Panc1 (cell line): ENCODE measurements at regions not wholly inside any gene's neighbourhood (a gene's known extent, or its start where the extent isn't known, plus 50 kb on each side); places are given as distances from the start of the nearest gene placed in this dataset.

Source experiments
- ATAC-seq: fragments of 200-7000 bp; cut with Tn5 transposase; 2 replicates; pipeline ENCODE4 v1.9.1; 2020; ENCODE audit warnings: mild to moderate bottlenecking, moderate library complexity
- BruUV-seq: library from RNA; stranded (reverse); fragments of 400-500 nt; replicated peaks from 2 replicates; lab custom pipeline; 2021; lab: Mats Ljungman, UMichigan
- CTCF ChIA-PET: fragments of 300-600 bp; sonication (Branson Sonifier 250); formaldehyde crosslinking; loops from one replicate; lab custom pipeline; 2022; ENCODE audit warnings: antibody characterized with exemption; lab: Charles Lee
- POLR2A ChIA-PET: fragments of 300-600 bp; sonication (Branson Sonifier 250); formaldehyde crosslinking; loops from one replicate; lab custom pipeline; 2022; ENCODE audit warnings: antibody characterized with exemption; lab: Charles Lee
- DNase-seq: peaks from one replicate; pipeline ENCODE4 v3.0.0-alpha.2; 2010; ENCODE audit warnings: low read depth, low spot score
- H3K27ac ChIP-seq: 2 replicates; pipeline ENCODE4 v1.5.1; 2011; ENCODE audit warnings: mild to moderate bottlenecking, low read length, inconsistent platforms
- H3K27me3 ChIP-seq: fragments of 200-500 bp; sonication (Bioruptor generic); 2 replicates; pipeline ENCODE4 v1.6.0; 2014; ENCODE audit warnings: low read length, inconsistent platforms; ENCODE audit not compliant: control insufficient read depth, insufficient read depth
- H3K36me3 ChIP-seq: fragments of 200-500 bp; sonication (Bioruptor generic); 2 replicates; pipeline ENCODE4 v1.5.1; 2014; ENCODE audit warnings: inconsistent platforms, mild to moderate bottlenecking, low read length, moderate library complexity; ENCODE audit not compliant: control insufficient read depth, insufficient read depth
- H3K4me1 ChIP-seq: 2 replicates; pipeline ENCODE4 v1.5.1; 2011; ENCODE audit warnings: inconsistent platforms, mild to moderate bottlenecking, low read length, moderate library complexity; ENCODE audit not compliant: control insufficient read depth, insufficient read depth
- H3K4me3 ChIP-seq, 2 experiments: 2 replicates each; pipeline ENCODE4 v1.5.1; 2011 to 2012; ENCODE audit warnings: low read depth in 2 of 2, low read length in 2 of 2, mild to moderate bottlenecking in 2 of 2, inconsistent platforms in 1 of 2, moderate library complexity in 1 of 2
- H3K9me3 ChIP-seq: fragments of 200-500 bp; sonication (Bioruptor generic); 2 replicates; pipeline ENCODE4 v1.5.1; 2014; ENCODE audit warnings: low read depth, mild to moderate bottlenecking, inconsistent platforms, low read length, moderate library complexity; ENCODE audit not compliant: control insufficient read depth, insufficient read depth
- CTCF ChIP-seq: fragments of 450-650 bp; IDR thresholded peaks from 2 replicates; pipeline ENCODE4 v1.5.1; 2017; ENCODE audit warnings: mild to moderate bottlenecking
- POLR2AphosphoS5 ChIP-seq: IDR thresholded peaks from 2 replicates; pipeline ENCODE4 v1.6.1; 2012; ENCODE audit warnings: mild to moderate bottlenecking, low read depth, low read length, moderate library complexity
- TCF7L2 ChIP-seq: IDR thresholded peaks from 2 replicates; pipeline ENCODE4 v1.6.1; 2011; ENCODE audit warnings: mild to moderate bottlenecking, low read depth, low read length, inconsistent platforms
- in situ Hi-C: cut with HindIII; loops from 2 replicates; pipeline ENCODE4 v1.10.0; 2016; ENCODE audit warnings: low sequenced_read_pairs, low pct_unique_long_range_greater_than_20kb
- intact Hi-C: fragments of 100-400 bp; cut with micrococcal nuclease; formaldehyde crosslinking; loops from one replicate; pipeline ENCODE4 v1.10.0; 2022; ENCODE audit not compliant: unreplicated experiment
- TF ChIP-seq, protein P1 (sequence below), 2 experiments: IDR thresholded peaks; 2 replicates each; pipeline ENCODE4 v1.6.1; 2011 to 2012; ENCODE audit warnings: low read depth in 2 of 2, control low read depth in 1 of 2, low read length in 1 of 2, mild to moderate bottlenecking in 1 of 2, moderate library complexity in 1 of 2; ENCODE audit not compliant: insufficient read depth in 1 of 2

- no peaks in the 10 kb centered on the region for H3K36me3 ChIP-seq
- in situ Hi-C loops: no loop called here
- intact Hi-C loops: no loop called here
- no peak overlapping the region for H3K27ac ChIP-seq
- no peaks in the 10 kb centered on the region for H3K27me3 ChIP-seq
- ATAC-seq (no peak), DNase-seq (no peak)
- H3K4me1 ChIP-seq: no peaks in the 10 kb centered on the region
- POLR2A ChIA-PET: interaction anchor here (0.6 kb wide), 1 partner anchor 504 kb away, joined by 6 read pairs; no protein-coding TSS in a partner anchor
- CTCF ChIA-PET: interaction anchor here (0.7 kb wide), 1 partner anchor 640 kb away, joined by 3 read pairs; no protein-coding TSS in a partner anchor
- no peak overlapping the region for H3K4me3 ChIP-seq
- 0 out of 2 replicates have a peak, but pooled peaks cover 2% of the 10 kb centered on the region for H3K9me3 ChIP-seq
- TF ChIP-seq, protein P1, sequence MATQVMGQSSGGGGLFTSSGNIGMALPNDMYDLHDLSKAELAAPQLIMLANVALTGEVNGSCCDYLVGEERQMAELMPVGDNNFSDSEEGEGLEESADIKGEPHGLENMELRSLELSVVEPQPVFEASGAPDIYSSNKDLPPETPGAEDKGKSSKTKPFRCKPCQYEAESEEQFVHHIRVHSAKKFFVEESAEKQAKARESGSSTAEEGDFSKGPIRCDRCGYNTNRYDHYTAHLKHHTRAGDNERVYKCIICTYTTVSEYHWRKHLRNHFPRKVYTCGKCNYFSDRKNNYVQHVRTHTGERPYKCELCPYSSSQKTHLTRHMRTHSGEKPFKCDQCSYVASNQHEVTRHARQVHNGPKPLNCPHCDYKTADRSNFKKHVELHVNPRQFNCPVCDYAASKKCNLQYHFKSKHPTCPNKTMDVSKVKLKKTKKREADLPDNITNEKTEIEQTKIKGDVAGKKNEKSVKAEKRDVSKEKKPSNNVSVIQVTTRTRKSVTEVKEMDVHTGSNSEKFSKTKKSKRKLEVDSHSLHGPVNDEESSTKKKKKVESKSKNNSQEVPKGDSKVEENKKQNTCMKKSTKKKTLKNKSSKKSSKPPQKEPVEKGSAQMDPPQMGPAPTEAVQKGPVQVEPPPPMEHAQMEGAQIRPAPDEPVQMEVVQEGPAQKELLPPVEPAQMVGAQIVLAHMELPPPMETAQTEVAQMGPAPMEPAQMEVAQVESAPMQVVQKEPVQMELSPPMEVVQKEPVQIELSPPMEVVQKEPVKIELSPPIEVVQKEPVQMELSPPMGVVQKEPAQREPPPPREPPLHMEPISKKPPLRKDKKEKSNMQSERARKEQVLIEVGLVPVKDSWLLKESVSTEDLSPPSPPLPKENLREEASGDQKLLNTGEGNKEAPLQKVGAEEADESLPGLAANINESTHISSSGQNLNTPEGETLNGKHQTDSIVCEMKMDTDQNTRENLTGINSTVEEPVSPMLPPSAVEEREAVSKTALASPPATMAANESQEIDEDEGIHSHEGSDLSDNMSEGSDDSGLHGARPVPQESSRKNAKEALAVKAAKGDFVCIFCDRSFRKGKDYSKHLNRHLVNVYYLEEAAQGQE (IDR thresholded peaks at IDR 0.05; ENCODE audit: insufficient read depth in 1 of 2, low read depth in 2 of 2, low read length in 1 of 2): no peak
- no peak for TF ChIP-seq CTCF
- BruUV-seq: no TSS peak
These were observed 157.8 kb downstream of the SAMD5 start for GRCh38 chr6:147666255-147666654.

DNA sequence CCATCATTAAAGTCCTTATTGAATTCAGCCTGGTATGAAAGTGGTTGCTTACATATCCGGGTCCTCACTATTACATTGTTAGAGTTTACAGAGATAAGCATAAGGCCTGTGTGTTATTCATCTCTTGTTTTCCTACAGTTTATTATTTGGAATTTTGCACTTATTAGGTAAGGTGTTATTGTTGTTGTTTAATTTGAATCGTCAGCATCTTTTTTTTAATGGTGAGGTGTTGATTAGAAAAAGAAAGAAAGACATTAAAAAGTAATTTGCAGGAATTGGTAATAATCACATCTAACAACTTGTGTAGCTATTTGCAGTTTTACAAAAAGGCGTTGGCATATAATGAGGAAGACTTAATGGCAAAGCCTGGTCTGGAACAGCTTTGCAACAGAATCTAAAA, 158.6 kb downstream of the SAMD5 start:
- no peak overlapping the region for H3K27ac ChIP-seq
- TF ChIP-seq CTCF (no peak), TCF7L2 (no peak), POLR2AphosphoS5 (no peak)
- TF ChIP-seq, protein P1 (IDR thresholded peaks at IDR 0.05; ENCODE audit: insufficient read depth in 1 of 2, low read depth in 2 of 2, low read length in 1 of 2): no peak

More for the DNA sequence above, 158.6 kb downstream of the SAMD5 start:
- no peaks in the 10 kb centered on the region for H3K27me3 ChIP-seq
- BruUV-seq: no TSS peak
- 0 out of 2 replicates have a peak, but pooled peaks cover 2% of the 10 kb centered on the region for H3K9me3 ChIP-seq
- H3K4me1 ChIP-seq: no peaks in the 10 kb centered on the region
- no peaks in the 10 kb centered on the region for H3K36me3 ChIP-seq
- intact Hi-C loops: no loop called here
- ATAC-seq (no peak), DNase-seq (no peak)
- ChIA-PET POLR2A (interaction anchor here (0.6 kb wide), 1 partner anchor 503 kb away, joined by 6 read pairs; no protein-coding TSS in a partner anchor), CTCF (no interaction called here)
- H3K4me3 ChIP-seq: no peak overlapping the region
- in situ Hi-C loops: no loop called here
